ENCODE measurements at regions not wholly inside any gene's neighbourhood (a gene's known extent, or its start where the extent isn't known, plus 50 kb on each side); places are given as distances from the start of the nearest gene placed in this dataset.

GRCh38 chr1:40927781-40928180 is 51.7 kb upstream of the CTPS1 start:
- intact Hi-C loops (cut with micrococcal nuclease): no loop called here
- Histone ChIP-seq H3K27me3 (ENCODE audit: insufficient read depth, low read length) (no peaks in the 10 kb centered on the region), H3K4me3 (replicated peaks in 1 of 2; ENCODE audit: low read depth in 1 of 2, low read length in 2 of 2) (no peak overlapping the region), H3K36me3 (ENCODE audit: control insufficient read depth in 1 of 2, insufficient read depth in 2 of 2, low read length in 2 of 2) (no peaks in the 10 kb centered on the region), H3K4me1 (ENCODE audit: control insufficient read depth in 1 of 2, insufficient read depth in 2 of 2, low read length in 2 of 2) (peaks cover 6 to 16% of the 10 kb centered on the region in 2 experiments; a peak in 2 of 4 replicates), H3K9me3 (ENCODE audit: control insufficient read depth in 1 of 2, insufficient read depth in 1 of 2, low read depth in 1 of 2, low read length in 2 of 2) (no peaks in the 10 kb centered on the region), H3K4me2 (ENCODE audit: low read length) (no peak overlapping the region), H3K79me2 (ENCODE audit: insufficient read depth, low read length) (no peaks in the 10 kb centered on the region), H4K20me1 (ENCODE audit: insufficient read depth) (no peaks in the 10 kb centered on the region), H2AFZ (ENCODE audit: low read depth, low read length, poor library complexity, severe bottlenecking) (no peak overlapping the region), H3K9me2 (ENCODE audit: insufficient read depth) (no peaks in the 10 kb centered on the region), H3K9ac (ENCODE audit: low read length) (no peak overlapping the region), H3K27ac (ENCODE audit: low read depth, low read length) (no peak overlapping the region)
- RAD21 ChIA-PET (ENCODE audit: low non-redundant PET in 1 of 2, low total read pairs in 2 of 2, uncharacterized antibody in 2 of 2, unreplicated experiment in 2 of 2): no interaction called here
- TF ChIP-seq EGR1 (IDR thresholded peaks at IDR 0.05; ENCODE audit: low read depth): no peak
- TF ChIP-seq, protein P1, sequence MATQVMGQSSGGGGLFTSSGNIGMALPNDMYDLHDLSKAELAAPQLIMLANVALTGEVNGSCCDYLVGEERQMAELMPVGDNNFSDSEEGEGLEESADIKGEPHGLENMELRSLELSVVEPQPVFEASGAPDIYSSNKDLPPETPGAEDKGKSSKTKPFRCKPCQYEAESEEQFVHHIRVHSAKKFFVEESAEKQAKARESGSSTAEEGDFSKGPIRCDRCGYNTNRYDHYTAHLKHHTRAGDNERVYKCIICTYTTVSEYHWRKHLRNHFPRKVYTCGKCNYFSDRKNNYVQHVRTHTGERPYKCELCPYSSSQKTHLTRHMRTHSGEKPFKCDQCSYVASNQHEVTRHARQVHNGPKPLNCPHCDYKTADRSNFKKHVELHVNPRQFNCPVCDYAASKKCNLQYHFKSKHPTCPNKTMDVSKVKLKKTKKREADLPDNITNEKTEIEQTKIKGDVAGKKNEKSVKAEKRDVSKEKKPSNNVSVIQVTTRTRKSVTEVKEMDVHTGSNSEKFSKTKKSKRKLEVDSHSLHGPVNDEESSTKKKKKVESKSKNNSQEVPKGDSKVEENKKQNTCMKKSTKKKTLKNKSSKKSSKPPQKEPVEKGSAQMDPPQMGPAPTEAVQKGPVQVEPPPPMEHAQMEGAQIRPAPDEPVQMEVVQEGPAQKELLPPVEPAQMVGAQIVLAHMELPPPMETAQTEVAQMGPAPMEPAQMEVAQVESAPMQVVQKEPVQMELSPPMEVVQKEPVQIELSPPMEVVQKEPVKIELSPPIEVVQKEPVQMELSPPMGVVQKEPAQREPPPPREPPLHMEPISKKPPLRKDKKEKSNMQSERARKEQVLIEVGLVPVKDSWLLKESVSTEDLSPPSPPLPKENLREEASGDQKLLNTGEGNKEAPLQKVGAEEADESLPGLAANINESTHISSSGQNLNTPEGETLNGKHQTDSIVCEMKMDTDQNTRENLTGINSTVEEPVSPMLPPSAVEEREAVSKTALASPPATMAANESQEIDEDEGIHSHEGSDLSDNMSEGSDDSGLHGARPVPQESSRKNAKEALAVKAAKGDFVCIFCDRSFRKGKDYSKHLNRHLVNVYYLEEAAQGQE (IDR thresholded peaks at IDR 0.05; ENCODE audit: low read depth): no peak
- TF ChIP-seq, protein P2, sequence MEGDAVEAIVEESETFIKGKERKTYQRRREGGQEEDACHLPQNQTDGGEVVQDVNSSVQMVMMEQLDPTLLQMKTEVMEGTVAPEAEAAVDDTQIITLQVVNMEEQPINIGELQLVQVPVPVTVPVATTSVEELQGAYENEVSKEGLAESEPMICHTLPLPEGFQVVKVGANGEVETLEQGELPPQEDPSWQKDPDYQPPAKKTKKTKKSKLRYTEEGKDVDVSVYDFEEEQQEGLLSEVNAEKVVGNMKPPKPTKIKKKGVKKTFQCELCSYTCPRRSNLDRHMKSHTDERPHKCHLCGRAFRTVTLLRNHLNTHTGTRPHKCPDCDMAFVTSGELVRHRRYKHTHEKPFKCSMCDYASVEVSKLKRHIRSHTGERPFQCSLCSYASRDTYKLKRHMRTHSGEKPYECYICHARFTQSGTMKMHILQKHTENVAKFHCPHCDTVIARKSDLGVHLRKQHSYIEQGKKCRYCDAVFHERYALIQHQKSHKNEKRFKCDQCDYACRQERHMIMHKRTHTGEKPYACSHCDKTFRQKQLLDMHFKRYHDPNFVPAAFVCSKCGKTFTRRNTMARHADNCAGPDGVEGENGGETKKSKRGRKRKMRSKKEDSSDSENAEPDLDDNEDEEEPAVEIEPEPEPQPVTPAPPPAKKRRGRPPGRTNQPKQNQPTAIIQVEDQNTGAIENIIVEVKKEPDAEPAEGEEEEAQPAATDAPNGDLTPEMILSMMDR (IDR thresholded peaks at IDR 0.05 in 2 of 3, conservative IDR thresholded peaks at IDR 0.05 in 1 of 3; ENCODE audit: borderline replicate concordance in 1 of 3, insufficient read depth in 1 of 3, low read depth in 2 of 3, low read length in 2 of 3): no peak
- ATAC-seq (no peak), DNase-seq (ENCODE audit: low read depth, low spot score) (no peak)
- POLR2A ChIA-PET: no interaction called here
- BruUV-seq (replicated peaks): no TSS peak
- CTCF ChIA-PET: no interaction called here

DNA sequence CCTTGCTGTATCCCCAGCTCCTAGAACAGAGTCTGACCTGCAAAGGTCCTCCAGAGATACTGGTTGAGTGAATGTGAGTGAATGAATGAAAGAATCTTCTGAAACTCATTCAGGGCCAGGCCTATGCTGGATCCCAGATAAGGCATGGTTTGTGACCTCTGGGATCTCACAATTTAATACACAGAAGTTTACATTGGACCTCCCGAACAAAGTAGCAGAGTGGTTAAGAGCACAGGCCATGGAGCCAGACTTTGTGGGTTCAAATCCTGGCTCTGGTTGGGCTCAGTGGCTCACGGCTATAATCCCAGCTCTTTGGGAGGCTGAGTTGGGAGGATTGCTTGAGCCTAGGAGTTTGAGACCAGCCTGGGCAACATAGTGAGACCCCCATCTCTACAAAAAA is 50.8 kb upstream of the CTPS1 start:
- intact Hi-C loops (cut with micrococcal nuclease): no loop called here
- CTCF ChIA-PET: no interaction called here
- Histone ChIP-seq H4K20me1 (ENCODE audit: insufficient read depth) (no peaks in the 10 kb centered on the region), H3K27me3 (ENCODE audit: insufficient read depth, low read length) (no peaks in the 10 kb centered on the region), H3K27ac (ENCODE audit: low read depth, low read length) (no peak overlapping the region), H3K4me2 (ENCODE audit: low read length) (no peak overlapping the region), H3K9me3 (ENCODE audit: control insufficient read depth in 1 of 2, insufficient read depth in 1 of 2, low read depth in 1 of 2, low read length in 2 of 2) (no peaks in the 10 kb centered on the region), H2AFZ (ENCODE audit: low read depth, low read length, poor library complexity, severe bottlenecking) (no peak overlapping the region), H3K36me3 (ENCODE audit: control insufficient read depth in 1 of 2, insufficient read depth in 2 of 2, low read length in 2 of 2) (no peaks in the 10 kb centered on the region), H3K9ac (ENCODE audit: low read length) (no peak overlapping the region), H3K4me3 (replicated peaks in 1 of 2; ENCODE audit: low read depth in 1 of 2, low read length in 2 of 2) (no peak overlapping the region), H3K9me2 (ENCODE audit: insufficient read depth) (no peaks in the 10 kb centered on the region), H3K4me1 (ENCODE audit: control insufficient read depth in 1 of 2, insufficient read depth in 2 of 2, low read length in 2 of 2) (peaks cover 6 to 16% of the 10 kb centered on the region in 2 experiments; a peak in 2 of 4 replicates), H3K79me2 (ENCODE audit: insufficient read depth, low read length) (no peaks in the 10 kb centered on the region)
- RAD21 ChIA-PET (ENCODE audit: low non-redundant PET in 1 of 2, low total read pairs in 2 of 2, uncharacterized antibody in 2 of 2, unreplicated experiment in 2 of 2): no interaction called here
- DNase-seq (ENCODE audit: low read depth, low spot score) (no peak), ATAC-seq (no peak)
- no TSS peak for BruUV-seq (replicated peaks)
- POLR2A ChIA-PET: no interaction called here
- TF ChIP-seq SRF (IDR thresholded peaks at IDR 0.05; ENCODE audit: low read depth) (no peak), YY1 (IDR thresholded peaks at IDR 0.05; ENCODE audit: extremely low read depth, insufficient replicate concordance, low read depth, low read length) (no peak), TCF7L2 (IDR thresholded peaks at IDR 0.05; ENCODE audit: borderline replicate concordance, extremely low read depth, insufficient read depth, insufficient read length) (no peak), ELF1 (IDR thresholded peaks at IDR 0.05; ENCODE audit: borderline replicate concordance, low read depth) (no peak), CEBPB (IDR thresholded peaks at IDR 0.05; ENCODE audit: low read depth) (no peak), POLR2AphosphoS5 (IDR thresholded peaks at IDR 0.05; ENCODE audit: low read depth, low read length) (no peak), EZH2phosphoT487 (IDR thresholded peaks at IDR 0.05; ENCODE audit: borderline replicate concordance) (no peak), JUND (IDR thresholded peaks at IDR 0.05) (no peak), CBX3 (IDR thresholded peaks at IDR 0.05; ENCODE audit: low read depth) (no peak), EGR1 (IDR thresholded peaks at IDR 0.05; ENCODE audit: low read depth) (no peak), ZNF274 (IDR thresholded peaks at IDR 0.05; ENCODE audit: low read depth, low read length) (no peak)
- TF ChIP-seq, protein P3, sequence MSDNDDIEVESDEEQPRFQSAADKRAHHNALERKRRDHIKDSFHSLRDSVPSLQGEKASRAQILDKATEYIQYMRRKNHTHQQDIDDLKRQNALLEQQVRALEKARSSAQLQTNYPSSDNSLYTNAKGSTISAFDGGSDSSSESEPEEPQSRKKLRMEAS (IDR thresholded peaks at IDR 0.05): no peak
